CD4-positive, alpha-beta T cell treated with Interleukin-17A for 1 hour (primary cell): ENCODE measurements at regions not wholly inside any gene's neighbourhood (a gene's known extent, or its start where the extent isn't known, plus 50 kb on each side); places are given as distances from the start of the nearest gene placed in this dataset.

Source experiments
- DNase-seq: peaks from one replicate; pipeline ENCODE4 v3.0.0-alpha.2; 2020

DNA sequence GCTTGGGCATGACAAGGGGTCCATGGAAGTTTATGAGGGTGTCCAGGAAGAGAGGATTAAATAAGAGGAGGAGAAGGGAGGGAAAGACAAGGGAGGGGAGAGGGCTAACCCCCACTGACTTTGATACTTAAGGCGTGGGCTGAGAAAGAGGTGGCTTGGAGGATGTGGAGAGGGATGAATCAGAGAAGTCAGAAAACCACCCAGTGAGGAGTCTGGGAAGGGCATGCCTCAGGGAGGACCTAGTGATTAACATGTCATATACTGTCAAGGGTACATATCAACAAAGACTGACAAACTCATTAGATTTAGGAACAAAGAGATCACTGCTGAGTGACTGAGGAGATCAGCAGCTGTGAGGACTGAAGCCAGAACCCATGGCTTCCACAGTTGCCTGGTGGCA lies 145.4 kb downstream of the IRX5 start:
- DNase-seq = no peak

DNA sequence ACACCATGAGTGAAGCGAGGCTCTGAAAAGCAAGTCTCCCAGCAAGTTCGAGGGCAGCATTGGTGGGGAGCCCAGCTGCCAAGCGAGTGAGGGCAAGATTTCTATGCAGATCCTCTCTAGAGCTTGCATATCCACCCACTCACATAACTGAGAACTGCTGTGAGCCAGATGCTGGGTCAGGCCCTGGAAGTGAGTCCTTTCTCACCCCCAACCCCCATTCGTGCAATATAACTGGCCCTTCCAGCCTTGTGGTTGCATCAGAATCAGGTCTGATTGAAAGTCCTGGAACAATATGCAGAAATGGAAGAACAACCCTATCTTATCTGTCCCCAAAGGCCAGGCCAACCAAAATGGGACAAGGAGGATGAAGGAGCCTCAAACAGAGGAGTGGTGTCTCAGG lies 146.6 kb downstream of the IRX5 start:
- no peak for DNase-seq

DNA sequence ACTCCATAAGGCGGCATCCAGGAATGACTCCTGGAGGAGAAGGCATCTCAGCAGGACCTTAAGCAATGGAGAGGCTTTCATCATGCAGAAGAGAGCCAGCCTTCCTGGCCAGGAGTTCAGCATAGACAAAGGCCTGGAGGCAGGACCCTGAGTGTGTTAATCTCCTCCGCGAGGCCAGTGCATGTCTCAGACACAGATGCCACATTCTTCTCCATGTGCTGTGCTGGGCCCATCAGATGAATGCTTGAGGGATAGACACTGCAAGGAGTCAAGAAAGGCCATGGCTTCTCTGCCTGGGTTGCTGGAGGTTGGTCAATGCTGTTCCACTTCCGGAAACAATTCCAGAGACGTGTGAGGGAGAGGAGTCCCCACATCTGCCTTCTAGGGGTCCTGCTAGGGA lies 147.5 kb downstream of the IRX5 start:
- DNase-seq = no peak

DNA sequence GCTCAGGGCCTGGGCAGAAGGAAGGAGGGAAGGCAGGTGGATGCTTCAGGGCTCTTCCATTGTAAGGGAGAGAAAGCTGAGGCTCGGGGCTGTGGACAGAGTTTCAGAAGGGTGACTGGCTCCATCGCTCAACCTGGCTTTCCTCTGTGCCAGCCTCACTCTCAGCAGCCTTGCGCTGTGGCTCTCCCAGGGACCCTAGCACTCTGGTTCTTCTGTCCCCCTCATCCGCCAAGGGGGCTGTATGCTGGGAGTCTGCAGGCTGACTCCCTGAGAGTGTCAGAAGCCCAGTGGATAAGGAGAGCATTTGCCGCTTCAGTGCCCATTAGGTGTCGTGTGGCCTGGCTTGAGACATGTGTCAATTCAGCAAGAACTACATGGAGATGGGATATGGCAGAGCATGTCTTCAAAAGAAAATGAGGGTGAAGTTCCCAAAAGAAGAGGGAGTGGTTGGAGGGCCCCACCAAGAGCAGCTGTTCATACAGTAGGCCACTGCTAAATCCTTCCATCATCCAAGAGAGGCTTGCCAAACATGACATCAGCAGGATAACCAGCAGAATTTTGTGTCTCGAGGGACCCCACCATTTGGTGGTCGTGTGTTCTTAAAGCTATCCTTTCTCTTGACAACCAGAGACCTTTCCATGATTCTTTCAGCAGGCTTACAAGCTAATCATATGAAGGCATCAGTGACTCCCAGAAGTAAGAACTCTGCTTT lies 148.2 kb downstream of the IRX5 start:
- no peak for DNase-seq

DNA sequence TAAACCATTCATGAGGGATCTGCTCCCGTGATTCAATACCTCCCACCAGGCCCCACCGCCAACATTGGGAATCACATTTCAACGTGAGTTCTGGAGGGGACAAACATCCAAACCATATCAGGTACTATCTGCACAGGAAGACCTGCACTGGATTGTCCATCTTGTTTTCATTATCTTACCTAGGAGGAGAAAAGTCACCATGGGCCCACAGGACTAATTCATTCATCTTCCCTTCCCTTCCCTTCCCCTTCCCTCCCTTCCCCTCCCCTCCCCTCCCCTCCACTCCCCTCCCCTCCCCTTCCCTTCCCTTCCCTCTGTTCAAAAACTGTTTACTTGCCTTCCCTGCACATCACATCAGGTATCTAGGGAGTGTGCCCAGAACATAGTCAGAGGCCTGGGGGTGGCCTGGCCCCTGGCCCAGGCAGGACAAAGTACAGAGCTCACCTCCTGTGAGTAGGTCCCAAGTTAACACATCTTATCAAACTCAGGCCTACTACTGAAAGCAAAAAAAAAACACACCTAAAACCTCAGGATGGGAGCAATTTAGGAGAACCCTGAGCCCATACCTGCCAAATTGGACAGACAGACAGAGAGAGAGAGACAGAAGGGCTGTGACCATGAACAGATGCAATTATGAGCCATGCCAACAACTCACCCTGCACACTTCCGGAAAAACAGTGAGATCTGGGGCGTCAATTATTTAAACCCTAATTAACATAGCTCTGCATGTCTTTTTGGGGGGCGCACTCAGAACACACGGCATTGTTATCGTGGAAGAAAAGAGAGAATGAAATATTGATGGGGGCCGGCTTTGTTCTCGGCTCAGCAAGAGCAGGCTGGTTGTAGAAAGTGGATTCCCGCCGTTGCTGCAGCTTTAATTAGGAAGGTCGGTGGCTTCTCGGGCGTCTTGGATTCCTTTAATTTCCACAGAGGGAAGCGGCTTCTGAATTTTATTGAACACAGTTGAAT lies 151.2 kb downstream of the IRX5 start:
- DNase-seq = no peak

DNA sequence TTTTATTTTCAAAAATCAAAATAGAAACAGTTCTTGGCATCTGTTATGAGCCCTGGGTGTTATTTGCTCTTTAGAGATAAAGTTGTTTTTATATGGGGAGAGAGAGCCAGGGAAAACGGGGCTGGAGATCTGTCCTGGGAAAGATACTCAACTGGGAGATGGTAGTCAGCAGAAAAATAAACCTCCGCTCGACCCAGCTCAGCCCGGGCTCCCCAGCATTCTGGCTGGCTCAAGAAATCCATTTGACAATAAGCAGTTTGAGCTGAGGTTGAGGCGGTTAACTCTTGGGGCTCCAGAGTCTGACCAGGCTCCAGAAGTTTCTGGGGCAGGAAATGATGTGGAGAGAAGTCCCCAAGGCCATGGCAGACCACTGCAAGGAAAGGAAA lies 151.9 kb downstream of the IRX5 start:
- no peak for DNase-seq

DNA sequence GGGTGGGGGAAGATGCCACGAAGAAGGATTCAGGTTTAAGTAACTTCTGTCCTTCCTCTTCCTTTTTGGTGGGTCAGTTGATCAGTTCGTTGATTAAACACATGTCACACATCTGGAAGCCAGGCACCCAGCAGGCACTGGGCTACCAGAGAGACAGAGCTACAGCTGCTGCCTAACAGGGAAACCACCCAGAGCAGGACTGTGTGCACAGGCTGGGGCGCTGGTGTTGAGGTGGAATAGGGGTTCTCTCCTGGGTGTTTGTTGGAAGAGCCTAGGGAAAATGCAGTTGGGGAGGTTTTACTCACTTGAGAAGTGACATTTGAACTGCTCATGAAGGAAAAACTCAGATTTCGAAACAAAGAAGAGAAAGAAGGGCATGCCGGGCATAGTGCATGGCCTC lies 152.4 kb downstream of the IRX5 start:
- DNase-seq = no peak

DNA sequence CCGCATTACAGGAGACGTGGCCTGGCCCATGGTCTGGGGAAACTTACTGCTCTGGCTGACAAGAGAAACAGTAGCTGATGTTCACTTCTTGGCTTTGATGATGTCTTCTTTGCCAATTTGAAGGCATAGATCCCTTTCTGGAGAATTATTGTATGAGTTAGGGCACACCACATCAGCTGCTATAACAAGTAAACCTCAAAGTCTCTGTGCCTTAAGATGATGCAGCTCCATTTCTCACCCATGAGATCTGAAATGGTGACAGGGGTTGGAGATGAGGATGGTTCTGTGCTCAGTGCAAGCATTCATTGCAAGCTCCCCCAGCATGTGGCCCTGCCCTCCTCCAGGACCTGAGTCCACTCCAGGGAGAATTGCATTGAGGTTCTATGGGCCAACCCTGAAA lies 157.4 kb downstream of the IRX5 start:
- DNase-seq = no peak

DNA sequence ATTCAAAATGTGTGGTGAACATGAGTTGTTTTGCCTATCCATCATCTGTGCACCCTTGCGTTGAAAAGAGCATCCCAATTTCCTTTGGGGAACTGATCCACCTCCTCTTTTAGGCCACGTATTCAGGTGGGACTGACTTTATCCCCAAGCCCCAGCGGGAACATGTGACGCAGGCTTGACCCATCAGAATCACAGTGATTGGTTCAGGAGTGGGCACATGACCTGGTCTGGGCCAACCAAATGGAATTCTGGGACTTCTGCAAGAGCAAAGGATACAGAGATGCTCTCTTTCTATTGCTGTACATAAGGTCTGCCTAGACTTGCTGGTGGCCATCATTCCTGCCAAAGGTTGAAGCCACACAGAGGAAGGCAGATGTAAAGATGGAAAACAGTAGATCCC lies 158.9 kb downstream of the IRX5 start:
- DNase-seq = no peak

DNA sequence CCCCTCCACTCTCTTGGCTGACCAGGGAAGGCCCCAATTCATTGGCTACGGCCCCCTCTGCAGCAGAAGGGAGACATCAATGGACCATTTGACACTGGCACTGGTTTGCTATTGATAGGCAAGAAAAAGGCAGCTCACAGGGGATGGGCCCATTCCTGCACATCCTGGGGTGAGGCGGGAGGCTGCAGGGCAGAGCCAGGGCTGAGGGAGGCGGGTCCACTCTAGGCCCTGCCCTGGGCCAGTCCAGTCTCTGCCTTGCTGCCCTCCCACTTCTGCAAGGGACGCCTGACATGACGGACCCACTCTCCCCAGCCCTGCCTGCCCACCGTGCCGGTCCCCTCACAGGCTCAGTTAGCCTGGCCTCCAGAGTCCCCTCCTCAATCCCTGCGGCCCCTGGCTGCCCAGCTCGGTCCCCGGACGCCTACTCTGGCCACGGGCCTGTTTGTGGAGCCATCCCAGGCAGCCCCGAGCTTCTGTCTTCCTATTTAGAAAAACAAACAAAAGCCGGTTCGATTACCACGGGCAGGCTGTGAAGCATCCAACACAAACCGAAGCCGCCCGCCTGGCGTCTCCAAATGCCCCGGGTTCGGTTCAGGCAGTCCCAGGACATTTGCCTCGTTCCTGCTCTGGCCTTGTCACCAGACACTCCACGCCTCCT lies 160.7 kb downstream of the IRX5 start:
- DNase-seq = no peak

DNA sequence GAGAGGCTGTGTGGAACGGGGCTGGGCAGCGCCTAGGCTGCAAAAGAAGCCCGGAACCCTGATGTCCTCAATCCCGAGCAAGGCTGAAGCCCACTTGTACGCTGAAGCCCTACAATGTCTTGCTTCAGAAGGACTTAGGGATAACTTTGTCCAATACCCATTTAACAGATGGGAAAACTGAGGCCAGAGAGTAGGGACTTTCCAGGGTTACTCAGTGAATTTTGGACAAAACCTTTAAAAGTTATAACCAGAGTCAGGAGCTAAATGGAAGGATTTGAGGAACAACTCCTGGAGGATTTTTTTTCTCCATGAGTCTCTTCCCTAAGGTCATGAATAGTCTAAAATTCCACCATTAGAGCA lies 161.2 kb downstream of the IRX5 start:
- DNase-seq = no peak

DNA sequence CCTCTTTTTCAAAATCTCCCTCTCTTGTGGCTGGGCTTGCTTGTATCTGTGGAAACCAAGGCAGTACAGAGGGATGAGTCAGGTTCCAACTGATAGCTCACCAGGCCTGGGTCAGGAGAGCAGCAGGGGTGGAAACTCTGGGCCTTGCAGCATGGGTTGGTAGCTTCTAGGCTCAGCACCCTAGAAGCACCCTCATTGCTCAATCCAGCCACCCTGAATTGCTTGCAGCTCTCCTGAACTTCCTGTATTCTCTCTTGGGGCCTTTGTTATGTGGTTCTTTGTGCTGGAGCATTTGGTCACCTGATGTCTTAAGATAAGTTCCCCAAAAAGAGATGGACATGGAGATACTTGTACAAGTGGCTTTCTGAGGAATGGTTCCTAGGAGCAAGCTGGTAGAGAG lies 169.4 kb downstream of the IRX5 start:
- DNase-seq = no peak

DNA sequence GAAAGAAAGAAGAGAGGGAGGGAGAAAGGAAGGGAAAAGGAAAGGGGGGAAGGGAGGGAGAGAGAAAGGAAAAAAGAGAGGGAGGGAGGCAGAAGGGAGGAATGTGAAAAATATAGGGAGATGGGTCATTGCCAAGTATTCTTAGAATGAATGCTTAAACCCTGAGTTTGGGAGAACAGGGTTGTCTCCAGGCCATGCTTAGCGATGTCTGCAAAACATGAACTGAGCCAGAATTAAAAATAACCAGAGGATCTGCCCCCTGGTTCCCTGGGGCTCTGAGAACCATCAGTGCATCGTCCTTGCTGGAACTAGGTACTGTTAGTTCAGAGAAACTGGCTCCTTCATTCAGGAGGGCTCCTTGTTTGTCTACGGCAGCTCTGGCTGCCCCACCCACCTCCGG lies 170.4 kb downstream of the IRX5 start:
- DNase-seq = no peak

DNA sequence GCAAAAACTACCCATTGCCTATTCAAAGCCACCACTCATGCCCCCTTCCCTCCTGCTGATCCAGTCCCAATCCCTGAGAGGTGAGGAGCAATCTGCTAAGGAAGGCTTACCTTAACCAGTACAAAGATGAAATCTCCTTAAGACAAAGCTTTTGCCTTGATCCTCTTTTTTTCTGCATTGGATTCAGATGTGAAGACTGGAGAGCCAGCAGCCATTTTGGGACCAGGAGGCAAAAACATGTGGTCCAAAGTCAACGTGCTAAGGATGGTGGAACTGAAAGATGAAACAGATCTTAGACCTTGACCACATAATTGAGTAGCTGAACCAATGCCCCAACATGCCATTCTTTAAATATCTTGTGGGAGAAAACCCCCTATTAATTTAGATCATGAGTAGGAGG lies 171.4 kb downstream of the IRX5 start:
- no peak for DNase-seq

DNA sequence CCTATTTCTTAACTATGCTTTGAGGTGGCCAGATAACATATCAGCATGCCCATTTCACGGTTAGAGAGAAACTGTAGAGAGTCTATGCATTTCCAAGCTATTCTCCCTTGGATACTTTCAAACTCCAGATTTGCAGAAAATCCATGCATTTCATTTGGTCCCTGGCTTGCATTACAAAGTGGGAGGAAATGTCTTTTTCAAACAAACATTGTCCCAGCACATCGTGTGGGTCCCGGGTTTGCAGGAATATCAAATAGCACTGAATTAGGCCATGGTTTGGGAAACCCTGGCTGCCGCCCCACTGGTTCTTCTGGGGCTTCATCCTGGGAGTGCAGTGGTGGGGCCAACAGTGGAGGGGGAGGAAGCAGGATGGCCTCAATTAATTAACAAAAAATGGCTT lies 171.9 kb downstream of the IRX5 start:
- DNase-seq = no peak

DNA sequence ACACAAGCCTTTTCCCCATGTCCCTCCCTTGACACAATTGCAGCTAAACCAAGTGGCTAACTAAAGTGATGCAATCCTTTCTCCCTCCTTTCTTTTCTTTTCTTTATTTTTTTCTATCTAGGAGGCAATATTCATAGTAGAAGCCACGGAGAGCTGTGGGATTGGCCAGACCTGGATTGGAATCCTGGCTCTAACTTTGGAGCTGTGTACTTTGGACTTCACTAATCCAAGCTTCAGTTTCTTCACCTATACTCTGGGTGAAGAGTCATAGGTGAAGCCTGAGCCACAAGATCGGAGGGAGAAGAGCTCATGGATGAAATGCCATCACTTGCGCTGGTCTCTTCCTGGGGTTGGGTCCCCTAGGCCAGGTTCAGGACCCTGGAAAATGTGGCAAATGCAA lies 177.2 kb downstream of the IRX5 start:
- no peak for DNase-seq

DNA sequence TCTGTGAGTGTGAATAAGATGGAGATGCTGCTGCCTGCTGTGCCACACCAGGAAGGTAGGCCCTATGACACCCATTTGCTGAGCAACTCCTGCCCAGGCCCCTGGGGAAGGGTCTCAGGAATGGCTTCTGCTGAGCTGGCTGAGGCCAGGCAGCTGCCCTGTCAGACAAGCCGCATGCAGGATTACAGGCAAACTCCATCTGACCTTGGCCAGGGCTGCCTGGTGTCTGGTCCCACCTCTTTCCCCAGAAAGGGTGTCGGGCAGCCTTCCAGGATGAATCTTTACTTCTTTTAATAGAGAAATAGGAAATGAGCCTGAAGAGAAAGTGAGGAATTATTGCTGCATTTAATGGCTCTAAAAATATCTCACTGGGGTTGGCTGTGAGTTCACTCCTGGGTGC lies 182.5 kb downstream of the IRX5 start:
- no peak for DNase-seq

DNA sequence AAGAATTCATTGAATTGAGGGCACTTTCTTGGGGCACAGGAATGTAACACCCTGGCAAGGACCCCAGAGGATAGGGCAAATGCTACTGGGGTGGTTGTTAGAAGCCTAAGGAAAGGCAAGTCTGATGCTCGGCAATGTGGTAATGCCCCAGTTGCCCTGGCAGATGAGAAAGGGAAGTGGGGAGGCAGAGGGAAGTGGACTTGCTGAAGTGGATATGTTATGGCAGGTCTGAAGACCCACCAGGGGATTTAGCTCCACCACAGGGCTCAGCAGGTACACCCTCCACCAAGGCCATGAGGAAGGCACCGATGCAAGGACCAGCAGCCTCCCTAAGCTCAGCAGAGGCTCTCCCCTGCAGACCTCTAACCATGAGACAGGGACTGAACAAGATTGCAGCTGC lies 184.8 kb downstream of the IRX5 start:
- DNase-seq = no peak

DNA sequence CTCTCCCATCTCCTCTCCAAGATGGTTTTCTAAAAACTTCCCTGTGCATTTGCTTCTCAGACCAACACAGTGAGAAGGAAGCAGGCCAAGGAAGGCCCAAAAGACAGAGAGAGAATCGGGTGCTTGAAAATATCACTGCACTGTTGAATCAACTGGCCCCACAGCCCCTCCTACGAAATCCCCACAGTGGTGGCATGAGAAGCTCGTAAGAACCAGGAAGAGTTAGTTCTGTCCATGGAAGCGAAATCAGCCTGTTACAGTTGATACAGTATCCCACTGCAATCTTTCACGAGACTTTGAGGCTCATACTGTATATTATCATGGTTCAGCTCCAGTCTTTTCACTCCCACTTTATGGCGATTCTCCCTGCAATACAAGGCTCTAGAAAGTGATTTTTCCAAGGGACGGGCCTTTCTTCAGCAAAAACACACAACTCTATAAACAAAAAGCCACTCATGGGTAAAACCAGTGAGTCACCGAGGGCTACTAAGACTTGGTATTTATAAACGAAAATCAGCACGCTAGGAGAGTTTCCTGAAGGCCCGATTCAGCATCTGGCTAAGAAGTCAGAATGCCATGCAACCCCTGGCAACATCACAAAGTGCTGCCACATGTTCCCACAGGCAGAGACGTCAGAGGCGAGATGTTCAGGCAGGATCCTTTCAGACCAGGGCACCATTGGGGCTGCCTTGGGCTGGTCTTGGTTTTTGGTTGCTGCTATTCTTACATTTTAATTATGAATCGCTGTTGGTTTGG lies 185.7 kb downstream of the IRX5 start:
- no peak for DNase-seq

DNA sequence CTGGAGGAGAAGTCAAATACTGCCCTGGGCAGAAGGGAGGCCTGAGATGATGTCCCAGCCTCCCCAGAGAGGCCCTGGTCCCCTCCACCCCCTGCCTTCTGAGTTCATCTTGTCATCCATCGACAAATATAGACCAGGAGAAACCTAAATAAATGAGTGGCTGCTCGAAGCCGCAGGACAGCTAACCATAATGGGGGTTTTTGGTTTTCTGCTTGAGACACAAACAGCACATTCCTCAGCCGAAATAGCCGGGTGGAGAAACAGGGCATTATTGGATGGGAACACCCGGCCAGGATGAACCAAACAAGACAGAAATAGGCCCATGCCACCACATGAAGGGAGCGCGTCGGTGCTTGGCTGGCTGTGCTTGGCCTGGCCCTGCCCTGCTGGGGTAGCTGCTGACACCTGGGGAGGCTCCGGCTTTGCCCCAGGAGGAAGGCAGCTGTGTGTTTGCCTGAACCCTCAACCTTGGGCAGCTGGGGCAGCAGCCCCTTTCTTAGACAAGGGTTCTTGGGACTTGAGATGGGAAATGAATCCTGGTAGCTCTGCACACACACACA lies 188.1 kb downstream of the IRX5 start:
- no peak for DNase-seq

DNA sequence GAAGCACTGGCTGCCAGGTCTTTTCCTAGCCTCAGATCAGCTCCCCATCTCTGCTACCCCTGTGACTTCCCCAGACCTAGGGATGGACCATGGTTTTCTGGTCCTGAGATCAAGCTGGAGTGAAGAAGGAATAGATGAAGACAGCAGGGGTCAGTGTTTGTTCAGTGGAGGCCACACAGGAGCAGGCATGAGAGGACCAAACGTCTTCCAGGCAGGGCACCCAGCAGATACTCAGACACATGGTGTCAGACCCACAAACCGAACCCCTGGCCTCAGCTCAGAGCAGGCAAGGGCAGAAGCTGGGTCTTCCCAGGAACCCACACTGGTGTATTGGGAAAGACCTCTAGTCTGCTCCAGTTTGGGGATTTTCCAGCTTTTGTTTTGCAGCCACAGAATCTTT lies 189.7 kb downstream of the IRX5 start:
- DNase-seq = no peak

DNA sequence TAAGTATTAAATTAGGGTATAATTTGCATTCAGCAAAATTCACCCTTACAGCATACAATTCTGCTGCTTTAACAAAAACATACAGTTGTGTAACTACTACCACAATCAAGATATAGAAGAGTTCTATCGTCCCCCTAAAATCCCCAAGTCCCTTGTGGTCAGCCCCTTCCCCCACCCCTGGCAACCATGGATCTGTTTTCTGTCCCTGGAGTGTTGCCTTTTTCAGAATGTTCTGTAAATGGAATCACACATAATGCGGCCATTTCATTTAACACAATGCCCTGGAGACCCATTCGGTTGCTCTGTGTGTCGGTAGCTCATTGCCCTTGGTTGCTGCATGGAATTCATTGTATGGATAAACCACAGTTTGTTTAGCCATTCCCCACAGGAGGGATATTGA lies 190.2 kb downstream of the IRX5 start:
- DNase-seq = no peak

DNA sequence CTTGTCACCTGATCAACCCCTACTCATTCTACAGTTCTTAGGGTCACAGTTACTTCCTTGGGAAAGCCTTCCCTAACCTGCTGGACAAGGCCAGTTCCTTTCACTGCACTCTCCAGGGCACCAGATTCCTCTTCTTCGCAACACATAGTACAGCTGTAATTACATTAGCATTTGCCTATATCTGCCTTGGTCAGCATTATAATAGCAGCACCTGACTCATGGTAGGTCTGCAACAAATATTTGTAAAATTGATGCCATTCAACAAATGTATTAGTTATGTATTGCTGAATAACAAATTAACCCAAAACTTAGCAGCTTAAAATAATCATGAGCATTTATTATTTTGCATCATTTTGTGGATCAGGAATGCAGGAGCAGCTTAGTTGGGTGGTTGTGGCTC lies 193.0 kb downstream of the IRX5 start:
- DNase-seq = no peak
